Motor neuron (in vitro differentiated cells): ENCODE measurements at regions not wholly inside any gene's neighbourhood (a gene's known extent, or its start where the extent isn't known, plus 50 kb on each side); places are given as distances from the start of the nearest gene placed in this dataset.
"Not testable (repeated sequence)": the region's sequence is repeated elsewhere in the genome, so short reads cannot be mapped to it uniquely, and the experiment has no call there.

Experiments used
- ATAC-seq, 8 experiments: fragments of 200-7000 bp; cut with Tn5 transposase; replicated peaks in 6 of 8; 2 replicates each; pipeline ENCODE4 v1.8.0; 2021; ENCODE audit warnings: mild to moderate bottlenecking in 8 of 8, moderate library complexity in 8 of 8
- H3K27ac ChIP-seq, 2 donors: fragments of 250-450 bp; sonication (Bioruptor Pico); 2 replicates each; pipeline ENCODE4 v1.9.0; 2021; ENCODE audit warnings: antibody characterized with exemption in 2 of 2, mild to moderate bottlenecking in 2 of 2, moderate library complexity in 1 of 2
- H3K4me1 ChIP-seq, 2 donors: fragments of 250-450 bp; sonication (Bioruptor Pico); replicated peaks in 1 of 2; 2 replicates each; pipeline ENCODE4 v1.6.1; 2021; ENCODE audit warnings: antibody characterized with exemption in 2 of 2, mild to moderate bottlenecking in 2 of 2, moderate library complexity in 1 of 2
- H3K4me3 ChIP-seq, 5 donors: fragments of 250-450 bp; sonication (Bioruptor Pico); 2 replicates each; pipeline ENCODE4 v1.9.0; 2021; ENCODE audit warnings: antibody characterized with exemption in 5 of 5, mild to moderate bottlenecking in 5 of 5, moderate library complexity in 4 of 5
- WGBS, 10 experiments: fragments of 450-650 bp; shearing (Covaris generic); methylation state at CpG; one replicate each; pipeline ENCODE4 v1.0.0; 2022; 5-methylcytosine and 5-hydroxymethylcytosine counted together
- in situ Hi-C, 9 experiments: fragments of 400-800 bp; cut with MboI; loops; one replicate each; pipeline ENCODE4 v1.15.0; 2021; ENCODE audit warnings: low sequenced_read_pairs in 9 of 9, low pct_unique_long_range_greater_than_20kb in 2 of 9; ENCODE audit not compliant: unreplicated experiment in 9 of 9

- H3K4me3 ChIP-seq, in situ Hi-C loops, ATAC-seq, H3K27ac ChIP-seq, H3K4me1 ChIP-seq: not testable (repeated sequence)
- WGBS, 10 experiments = 14 to 78% (median 53%) methylated on average over 4 of the region's 4 CpGs
These were observed 357.3 kb upstream of the WSB1 start for GRCh38 chr17:26936645-26937044.

GRCh38 chr17:26937750-26938322, 356.1 kb upstream of the WSB1 start:
- H3K4me3 ChIP-seq, ATAC-seq, H3K27ac ChIP-seq, H3K4me1 ChIP-seq, in situ Hi-C loops: not testable (repeated sequence)
- WGBS, 10 experiments = 0 to 44% (median 19%) methylated on average over 1 of the region's 1 CpG

GRCh38 chr17:26939755-26940154, 354.2 kb upstream of the WSB1 start:
- H3K4me1 ChIP-seq, H3K27ac ChIP-seq, H3K4me3 ChIP-seq, ATAC-seq, in situ Hi-C loops: not testable (repeated sequence)
- WGBS, 10 experiments = 15 to 90% (median 62%) methylated on average over 2 to 8 of the region's 8 CpGs

GRCh38 chr17:26940587-26940986, 353.3 kb upstream of the WSB1 start:
- H3K4me3 ChIP-seq, H3K4me1 ChIP-seq, H3K27ac ChIP-seq, in situ Hi-C loops, ATAC-seq: not testable (repeated sequence)
- WGBS, 10 experiments = 0 to 25% (median 0%) methylated on average over 1 to 2 of the region's 2 CpGs; no CpG with 5 or more reads in 2 of the 10 experiments

GRCh38 chr17:26962255-26963162, 331.4 kb upstream of the WSB1 start:
- Histone ChIP-seq H3K4me3 (no peak overlapping the region), H3K27ac (no peak overlapping the region), H3K4me1 (no peaks in the 10 kb centered on the region)
- 23 to 93% (median 61%) methylated on average over 2 to 17 of the region's 91 CpGs; no CpG with 5 or more reads in 1 of the 10 experiments for WGBS, 10 experiments
- no peak for ATAC-seq
- in situ Hi-C loops = no loop called here

GRCh38 chr17:26963163-26963503, 330.8 kb upstream of the WSB1 start:
- no peak overlapping the region for H3K27ac ChIP-seq
- H3K4me1 ChIP-seq = no peaks in the 10 kb centered on the region
- WGBS, 10 experiments = 30 to 80% (median 49%) methylated on average over 2 to 13 of the region's 26 CpGs; no CpG with 5 or more reads in 4 of the 10 experiments
- no peak overlapping the region for H3K4me3 ChIP-seq
- no peak for ATAC-seq
- in situ Hi-C loops = no loop called here

DNA sequence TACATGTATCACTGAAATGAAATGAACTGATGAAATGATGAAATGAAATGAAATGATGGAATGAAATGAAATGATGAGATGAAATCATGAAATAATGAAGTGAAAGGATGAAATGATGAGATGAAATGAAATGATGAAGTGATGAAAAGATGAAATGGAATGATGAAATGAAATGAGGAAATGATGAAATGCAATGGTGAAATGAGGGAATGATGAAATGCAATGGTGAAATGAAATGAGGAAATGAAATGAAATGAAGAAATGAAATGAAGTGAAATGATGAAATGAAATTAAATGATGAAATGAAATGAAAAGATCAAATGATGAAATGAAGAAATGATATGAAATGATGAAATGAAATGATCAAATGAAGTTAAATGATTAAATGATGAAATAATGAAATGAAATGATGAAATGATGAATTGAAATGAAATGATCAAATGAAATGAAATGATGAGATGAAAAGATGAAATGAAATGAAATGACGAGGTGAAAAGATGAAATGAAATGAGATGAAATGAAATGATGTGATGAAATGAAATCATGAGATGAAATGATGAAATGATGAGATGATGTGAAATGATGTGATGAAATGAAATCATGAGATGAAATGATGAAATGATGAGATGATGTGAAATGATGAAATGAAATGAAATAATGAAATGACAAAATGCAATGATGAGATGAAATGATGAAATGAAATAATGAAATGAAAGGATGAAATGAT, 327.9 kb upstream of the WSB1 start:
- in situ Hi-C loops, H3K27ac ChIP-seq, H3K4me1 ChIP-seq, ATAC-seq, H3K4me3 ChIP-seq: not testable (repeated sequence)
- 0 to 42% (median 27%) methylated on average over 1 of the region's 1 CpG for WGBS, 10 experiments

DNA sequence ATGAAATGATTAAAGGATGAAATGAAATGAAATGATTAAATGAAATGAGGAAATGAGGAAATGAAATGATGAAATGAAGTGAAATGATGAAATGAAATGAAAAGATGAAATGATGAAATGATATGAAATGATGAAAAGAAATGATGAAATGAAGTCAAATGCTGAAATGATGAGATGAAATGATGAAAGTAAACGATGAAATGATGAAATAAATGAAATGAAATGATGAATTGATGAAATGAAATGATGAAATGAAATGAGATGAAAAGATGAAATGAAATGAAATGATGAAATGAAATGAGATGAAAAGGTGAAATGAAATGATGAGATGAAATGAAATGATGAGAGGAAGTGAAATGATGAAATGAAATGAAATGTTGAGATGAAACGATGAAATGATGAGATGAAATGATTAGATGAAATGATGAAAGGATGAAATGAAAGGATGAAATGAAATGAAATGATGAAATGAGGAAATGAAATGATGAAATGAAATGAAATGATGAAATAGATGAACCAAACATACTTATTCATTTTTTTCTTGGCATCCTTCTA, 327.2 kb upstream of the WSB1 start:
- ATAC-seq, in situ Hi-C loops, H3K27ac ChIP-seq, H3K4me3 ChIP-seq, H3K4me1 ChIP-seq: not testable (repeated sequence)
- 2 to 35% (median 15%) methylated on average over 1 to 2 of the region's 2 CpGs for WGBS, 10 experiments

- H3K4me1 ChIP-seq, H3K27ac ChIP-seq, H3K4me3 ChIP-seq, ATAC-seq, in situ Hi-C loops: not testable (repeated sequence)
- 0 to 81% (median 69%) methylated on average over 2 to 7 of the region's 30 CpGs; no CpG with 5 or more reads in 7 of the 10 experiments for WGBS, 10 experiments
These were observed 312.0 kb upstream of the WSB1 start for GRCh38 chr17:26981845-26982425.

GRCh38 chr17:26982563-26982962, 311.4 kb upstream of the WSB1 start:
- ATAC-seq, H3K4me3 ChIP-seq, in situ Hi-C loops, H3K4me1 ChIP-seq, H3K27ac ChIP-seq: not testable (repeated sequence)
- WGBS, 10 experiments = 0 to 69% (median 40%) methylated on average over 1 to 2 of the region's 3 CpGs; no CpG with 5 or more reads in 6 of the 10 experiments

DNA sequence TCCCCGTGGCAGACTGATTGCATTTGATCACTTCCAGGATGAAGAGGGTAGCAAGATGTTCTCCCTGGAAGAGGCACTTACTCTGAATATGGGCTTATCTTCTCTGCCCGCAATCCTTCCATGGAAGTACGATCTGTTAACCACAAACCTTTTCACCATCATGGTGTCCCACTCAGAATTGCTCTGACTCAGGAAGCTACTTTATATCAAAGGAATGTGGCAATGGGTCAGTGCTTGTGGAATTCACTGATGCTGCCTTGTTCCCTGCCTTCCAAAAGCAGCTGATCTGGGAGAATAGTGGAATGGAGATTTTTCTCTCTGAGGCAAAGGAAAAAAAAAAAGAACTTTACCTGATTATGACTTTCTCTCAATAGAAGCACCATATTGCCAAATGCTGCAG, 306.1 kb upstream of the WSB1 start:
- H3K4me3 ChIP-seq, ATAC-seq, H3K4me1 ChIP-seq, H3K27ac ChIP-seq, in situ Hi-C loops: not testable (repeated sequence)
- 0 to 50% (median 21%) methylated on average over 1 to 3 of the region's 3 CpGs; no CpG with 5 or more reads in 6 of the 10 experiments for WGBS, 10 experiments

DNA sequence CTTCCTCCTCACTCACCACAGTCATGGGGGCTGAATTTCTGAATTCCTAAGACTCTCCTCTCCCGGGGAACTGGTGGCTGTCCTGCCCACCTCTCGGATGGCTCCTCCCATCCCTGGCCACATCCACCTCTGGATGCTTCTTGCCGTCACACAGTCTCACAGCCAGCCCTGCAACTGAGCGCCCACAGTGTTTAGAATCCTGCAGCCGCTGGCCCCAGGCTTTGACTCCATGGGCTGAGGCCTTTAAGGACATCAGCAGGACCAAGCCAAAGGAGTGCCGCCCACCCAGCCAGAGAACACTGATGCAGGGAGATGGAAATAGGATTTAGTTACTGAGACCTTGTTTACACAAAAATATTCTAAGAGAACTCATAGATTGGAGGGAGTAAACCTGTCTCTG, 299.3 kb upstream of the WSB1 start:
- H3K4me3 ChIP-seq, H3K4me1 ChIP-seq, ATAC-seq, in situ Hi-C loops, H3K27ac ChIP-seq: not testable (repeated sequence)
- WGBS, 10 experiments = 0 to 40% methylated on average over 1 to 2 of the region's 6 CpGs; no CpG with 5 or more reads in 8 of the 10 experiments
